Epithelial cell of proximal tubule (primary cell): ENCODE measurements at regions not wholly inside any gene's neighbourhood (a gene's known extent, or its start where the extent isn't known, plus 50 kb on each side); places are given as distances from the start of the nearest gene placed in this dataset.

Source experiments
- DNase-seq: peaks from one replicate; pipeline ENCODE4 v3.0.0-alpha.2; 2011; ENCODE audit warnings: low read depth
- H3K4me3 ChIP-seq: 2 replicates; pipeline ENCODE4 v1.5.1; 2011; ENCODE audit warnings: low read depth, mild to moderate bottlenecking, low read length
- CTCF ChIP-seq: conservative IDR thresholded peaks from 2 replicates; pipeline ENCODE4 v1.5.1; 2012; ENCODE audit warnings: low read depth, mild to moderate bottlenecking, low read length

GRCh38 chr9:7510199-7510598 lies 289.4 kb downstream of the DMAC1 start:
- H3K4me3 ChIP-seq: no peak overlapping the region
- no peak for DNase-seq
- no peak for TF ChIP-seq CTCF

- no peak overlapping the region for H3K4me3 ChIP-seq
- no peak for TF ChIP-seq CTCF
- DNase-seq: no peak
These were observed 289.9 kb downstream of the DMAC1 start for GRCh38 chr9:7509576-7510145.

- H3K4me3 ChIP-seq: no peak overlapping the region
- no peak for TF ChIP-seq CTCF
- DNase-seq: no peak
These were observed 291.1 kb downstream of the DMAC1 start for GRCh38 chr9:7508516-7508915.

GRCh38 chr9:7507566-7508270 lies 291.9 kb downstream of the DMAC1 start:
- no peak overlapping the region for H3K4me3 ChIP-seq
- DNase-seq: no peak
- TF ChIP-seq CTCF: no peak

GRCh38 chr9:7507026-7507425 lies 292.6 kb downstream of the DMAC1 start:
- DNase-seq: no peak
- no peak overlapping the region for H3K4me3 ChIP-seq
- TF ChIP-seq CTCF: no peak

GRCh38 chr9:7500521-7500920 lies 299.1 kb downstream of the DMAC1 start:
- H3K4me3 ChIP-seq: no peak overlapping the region
- no peak for TF ChIP-seq CTCF
- no peak for DNase-seq

- TF ChIP-seq CTCF: no peak
- DNase-seq: no peak
- H3K4me3 ChIP-seq: no peak overlapping the region
These were observed 307.9 kb downstream of the DMAC1 start for GRCh38 chr9:7491641-7492040.
